ENCODE measurements at regions not wholly inside any gene's neighbourhood (a gene's known extent, or its start where the extent isn't known, plus 50 kb on each side); places are given as distances from the start of the nearest gene placed in this dataset.

DNA sequence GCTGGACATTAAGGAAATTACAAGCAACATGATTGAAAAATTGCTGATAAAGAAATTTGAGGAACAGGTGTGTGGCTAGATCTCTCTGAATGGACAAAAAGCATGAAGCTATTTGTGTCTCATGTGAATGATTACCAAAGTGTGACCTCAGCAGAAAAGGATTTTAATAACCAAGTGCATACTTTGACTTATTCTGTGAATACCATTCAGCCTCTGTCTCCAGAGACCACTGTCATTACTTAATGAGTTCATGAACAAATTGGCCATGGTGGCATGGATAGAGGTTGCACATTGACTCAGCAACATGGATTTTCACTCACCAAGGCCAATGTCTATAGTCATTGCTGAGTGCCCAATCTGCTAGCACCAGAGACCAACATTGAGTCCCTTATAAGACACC is 874.6 kb upstream of the POT1 start:
- Histone ChIP-seq H3K4me3 (no peak overlapping the region), H3K27me3 (replicated peaks in 1 of 7) (no peaks in the 10 kb centered on the region), H3K27ac (no peak overlapping the region), H3K36me3 (no peaks in the 10 kb centered on the region), H3K9me3 (peaks cover 0 to 17% (median under 1%) of the 10 kb centered on the region in 8 donors), H3K4me1 (no peaks in the 10 kb centered on the region)
- intact Hi-C loops (cut with DNase I; ENCODE audit: low total_unique reads): no loop called here
- TF ChIP-seq, protein P1, sequence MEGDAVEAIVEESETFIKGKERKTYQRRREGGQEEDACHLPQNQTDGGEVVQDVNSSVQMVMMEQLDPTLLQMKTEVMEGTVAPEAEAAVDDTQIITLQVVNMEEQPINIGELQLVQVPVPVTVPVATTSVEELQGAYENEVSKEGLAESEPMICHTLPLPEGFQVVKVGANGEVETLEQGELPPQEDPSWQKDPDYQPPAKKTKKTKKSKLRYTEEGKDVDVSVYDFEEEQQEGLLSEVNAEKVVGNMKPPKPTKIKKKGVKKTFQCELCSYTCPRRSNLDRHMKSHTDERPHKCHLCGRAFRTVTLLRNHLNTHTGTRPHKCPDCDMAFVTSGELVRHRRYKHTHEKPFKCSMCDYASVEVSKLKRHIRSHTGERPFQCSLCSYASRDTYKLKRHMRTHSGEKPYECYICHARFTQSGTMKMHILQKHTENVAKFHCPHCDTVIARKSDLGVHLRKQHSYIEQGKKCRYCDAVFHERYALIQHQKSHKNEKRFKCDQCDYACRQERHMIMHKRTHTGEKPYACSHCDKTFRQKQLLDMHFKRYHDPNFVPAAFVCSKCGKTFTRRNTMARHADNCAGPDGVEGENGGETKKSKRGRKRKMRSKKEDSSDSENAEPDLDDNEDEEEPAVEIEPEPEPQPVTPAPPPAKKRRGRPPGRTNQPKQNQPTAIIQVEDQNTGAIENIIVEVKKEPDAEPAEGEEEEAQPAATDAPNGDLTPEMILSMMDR (IDR thresholded peaks at IDR 0.05 in 8 of 11, conservative IDR thresholded peaks at IDR 0.05 in 3 of 11): no peak
- no peak for TF ChIP-seq POLR2A (IDR thresholded peaks at IDR 0.05)
- no peak for TF ChIP-seq POLR2AphosphoS5 (IDR thresholded peaks at IDR 0.05)
- DNase-seq: no peak

DNA sequence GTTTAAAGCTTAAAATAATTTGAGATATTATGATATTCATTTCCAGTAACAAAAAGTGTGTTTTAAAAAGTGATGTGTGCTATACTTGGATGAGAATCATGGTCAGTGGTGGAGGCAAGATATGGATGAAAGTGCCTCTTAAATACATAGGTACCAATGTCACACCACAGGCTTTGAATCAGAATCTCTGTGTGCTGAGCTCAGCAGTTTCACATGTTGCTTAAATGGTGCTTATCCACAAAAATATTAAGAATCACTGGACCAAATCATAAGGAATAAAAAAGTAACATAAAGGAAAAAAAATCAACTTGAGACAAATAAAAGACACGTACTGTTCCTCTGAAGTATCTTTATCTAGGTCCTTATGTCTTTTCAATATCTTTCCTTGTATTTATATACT is 850.5 kb upstream of the POT1 start:
- DNase-seq: no peak
- intact Hi-C loops (cut with DNase I; ENCODE audit: low total_unique reads): no loop called here
- Histone ChIP-seq H3K36me3 (no peaks in the 10 kb centered on the region), H3K9me3 (peaks cover 0 to 20% (median 0%) of the 10 kb centered on the region in 8 donors), H3K27me3 (replicated peaks in 1 of 7) (no peaks in the 10 kb centered on the region), H3K27ac (no peak overlapping the region), H3K4me3 (no peak overlapping the region), H3K4me1 (no peaks in the 10 kb centered on the region)
- TF ChIP-seq, protein P1 (IDR thresholded peaks at IDR 0.05 in 8 of 11, conservative IDR thresholded peaks at IDR 0.05 in 3 of 11): no peak
- no peak for TF ChIP-seq POLR2AphosphoS5 (IDR thresholded peaks at IDR 0.05)
- no peak for TF ChIP-seq POLR2A (IDR thresholded peaks at IDR 0.05)
- WGBS, 5 donors: 67 to 85% (median 70%) methylated on average over 1 of the region's 1 CpG

DNA sequence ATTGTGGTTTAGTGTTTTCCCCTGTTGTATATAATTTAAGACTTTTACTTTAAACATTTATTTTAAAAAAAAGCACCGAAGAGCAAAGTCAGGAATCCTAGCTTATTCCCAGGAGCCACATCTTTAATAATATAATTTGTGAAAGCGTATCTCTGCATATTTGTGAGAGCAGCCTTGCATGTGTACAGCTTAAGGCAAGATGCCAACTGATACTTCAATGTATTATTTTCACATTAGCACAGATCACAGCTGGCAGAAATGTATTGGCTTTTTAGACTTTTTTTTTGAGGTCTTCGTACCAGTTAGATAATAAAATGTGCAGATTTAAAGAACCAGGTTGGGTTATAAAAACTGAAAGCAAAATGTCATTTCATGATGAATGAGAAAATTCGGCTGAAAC is 845.7 kb upstream of the POT1 start:
- 64 to 80% (median 68%) methylated on average over 4 of the region's 4 CpGs for WGBS, 5 donors
- TF ChIP-seq POLR2A (IDR thresholded peaks at IDR 0.05) (no peak), POLR2AphosphoS5 (IDR thresholded peaks at IDR 0.05) (no peak)
- TF ChIP-seq, protein P1 (IDR thresholded peaks at IDR 0.05 in 8 of 11, conservative IDR thresholded peaks at IDR 0.05 in 3 of 11): no peak
- H3K4me3 ChIP-seq: no peak overlapping the region

DNA sequence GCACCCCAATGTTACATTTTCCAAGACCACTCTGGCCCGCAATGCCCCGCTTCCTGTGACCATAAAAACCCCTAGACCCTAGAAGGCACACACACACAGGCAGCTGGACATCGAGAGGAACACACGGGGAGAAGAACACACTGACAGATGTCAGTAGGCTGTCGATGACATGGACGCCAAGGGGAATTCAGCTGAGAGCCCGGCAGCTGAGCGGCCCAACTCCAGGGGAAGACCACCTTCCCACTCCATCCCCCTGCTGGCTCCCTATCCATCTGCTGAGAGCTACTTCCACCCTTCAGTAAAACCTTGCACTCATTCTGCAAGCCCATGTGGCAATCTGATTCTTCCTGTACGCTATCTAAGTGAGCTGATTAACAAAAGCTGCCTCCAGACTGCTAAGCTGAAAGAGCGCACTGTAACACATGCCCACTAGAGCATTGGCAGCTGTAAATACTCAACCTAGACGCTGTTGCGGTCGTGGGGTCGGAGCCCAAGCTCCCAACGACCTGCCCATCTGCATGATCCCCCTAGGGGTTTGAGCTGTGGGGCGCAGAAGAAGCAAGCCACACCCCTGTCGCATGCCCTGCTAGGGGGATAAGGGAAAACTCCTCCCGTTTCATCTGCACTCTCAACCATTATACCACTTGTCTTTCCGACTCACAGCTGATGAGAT is 843.6 kb upstream of the POT1 start:
- Histone ChIP-seq H3K36me3 (no peaks in the 10 kb centered on the region), H3K27ac (no peak overlapping the region), H3K27me3 (replicated peaks in 1 of 7) (no peaks in the 10 kb centered on the region), H3K4me1 (no peaks in the 10 kb centered on the region), H3K9me3 (peaks cover 0 to 24% (median 0%) of the 10 kb centered on the region in 8 donors), H3K4me3 (no peak overlapping the region)
- TF ChIP-seq POLR2A (IDR thresholded peaks at IDR 0.05): no peak
- no peak for TF ChIP-seq POLR2AphosphoS5 (IDR thresholded peaks at IDR 0.05)
- intact Hi-C loops (cut with DNase I; ENCODE audit: low total_unique reads): no loop called here
- 66 to 80% (median 71%) methylated on average over 19 of the region's 19 CpGs for WGBS, 5 donors
- DNase-seq: no peak

More for the DNA sequence above, 845.7 kb upstream of the POT1 start:
- H3K27ac ChIP-seq: no peak overlapping the region
- no peaks in the 10 kb centered on the region for H3K27me3 ChIP-seq (replicated peaks in 1 of 7)
- peaks cover 0 to 21% (median 0%) of the 10 kb centered on the region in 8 donors for H3K9me3 ChIP-seq
- no peaks in the 10 kb centered on the region for H3K4me1 ChIP-seq
- intact Hi-C loops (cut with DNase I; ENCODE audit: low total_unique reads): no loop called here
- H3K36me3 ChIP-seq: no peaks in the 10 kb centered on the region
- DNase-seq: no peak

All from spleen (tissue), 11 donors.